Esophagus mucosa (tissue), 1 donor: ENCODE measurements at regions not wholly inside any gene's neighbourhood (a gene's known extent, or its start where the extent isn't known, plus 50 kb on each side); places are given as distances from the start of the nearest gene placed in this dataset.

Experiments used
- ATAC-seq: fragments of 200-7000 bp; cut with Tn5 transposase; one replicate; pipeline ENCODE4 v1.9.1; 2020
- donor health status: DM: yes; HTN: yes; CAD: no.

GRCh38 chr11:109371444-109372176 lies 50.4 kb upstream of the C11orf87 start:
- no peak for ATAC-seq
